GM12873 (cell line): ENCODE measurements at regions not wholly inside any gene's neighbourhood (a gene's known extent, or its start where the extent isn't known, plus 50 kb on each side); places are given as distances from the start of the nearest gene placed in this dataset.

Experiments used
- TF ChIP-seq, protein P1 (sequence below): IDR thresholded peaks from 2 replicates; pipeline ENCODE4 v1.5.1; 2012; ENCODE audit warnings: low read depth, mild to moderate bottlenecking, moderate library complexity, low read length, control low read depth; ENCODE audit not compliant: insufficient read depth; ENCODE audit errors: missing control alignments

DNA sequence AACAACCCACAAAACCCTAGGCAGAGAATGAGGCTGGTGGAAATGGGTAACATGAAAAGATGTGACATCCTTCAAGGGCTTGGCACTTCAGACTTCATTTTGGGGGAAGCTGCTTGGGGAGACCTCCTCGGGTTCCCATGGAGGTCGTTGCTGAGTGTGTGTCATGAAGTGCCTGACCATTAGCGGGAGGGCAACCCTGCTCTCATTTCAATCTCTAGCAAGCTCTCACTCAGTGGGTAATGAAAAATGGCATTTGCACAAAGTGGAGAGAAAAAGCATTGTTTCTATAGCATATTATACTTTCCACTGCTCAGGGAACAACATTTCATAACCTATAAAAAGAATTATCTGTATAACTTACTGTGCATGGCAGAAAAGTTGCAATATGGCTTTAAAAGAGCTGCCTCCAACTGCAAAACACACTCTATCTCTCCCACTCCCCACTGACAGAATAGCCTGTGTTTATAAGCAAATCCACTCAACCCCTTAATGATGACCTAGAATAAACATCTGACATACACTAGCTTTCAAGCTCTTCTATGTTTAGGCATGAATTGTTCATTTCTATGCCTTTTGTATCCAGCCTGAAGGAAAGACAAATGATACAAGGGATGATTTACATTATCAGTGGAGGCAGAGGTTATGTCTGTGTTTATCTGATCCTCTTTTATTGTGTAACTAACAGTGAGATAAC is 357.2 kb downstream of the ZSWIM6 start:
- TF ChIP-seq, protein P1, sequence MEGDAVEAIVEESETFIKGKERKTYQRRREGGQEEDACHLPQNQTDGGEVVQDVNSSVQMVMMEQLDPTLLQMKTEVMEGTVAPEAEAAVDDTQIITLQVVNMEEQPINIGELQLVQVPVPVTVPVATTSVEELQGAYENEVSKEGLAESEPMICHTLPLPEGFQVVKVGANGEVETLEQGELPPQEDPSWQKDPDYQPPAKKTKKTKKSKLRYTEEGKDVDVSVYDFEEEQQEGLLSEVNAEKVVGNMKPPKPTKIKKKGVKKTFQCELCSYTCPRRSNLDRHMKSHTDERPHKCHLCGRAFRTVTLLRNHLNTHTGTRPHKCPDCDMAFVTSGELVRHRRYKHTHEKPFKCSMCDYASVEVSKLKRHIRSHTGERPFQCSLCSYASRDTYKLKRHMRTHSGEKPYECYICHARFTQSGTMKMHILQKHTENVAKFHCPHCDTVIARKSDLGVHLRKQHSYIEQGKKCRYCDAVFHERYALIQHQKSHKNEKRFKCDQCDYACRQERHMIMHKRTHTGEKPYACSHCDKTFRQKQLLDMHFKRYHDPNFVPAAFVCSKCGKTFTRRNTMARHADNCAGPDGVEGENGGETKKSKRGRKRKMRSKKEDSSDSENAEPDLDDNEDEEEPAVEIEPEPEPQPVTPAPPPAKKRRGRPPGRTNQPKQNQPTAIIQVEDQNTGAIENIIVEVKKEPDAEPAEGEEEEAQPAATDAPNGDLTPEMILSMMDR, result no peak

- TF ChIP-seq, protein P1, result no peak
Observed at GRCh38 chr5:61697809-61698558, 365.9 kb downstream of the ZSWIM6 start.

DNA sequence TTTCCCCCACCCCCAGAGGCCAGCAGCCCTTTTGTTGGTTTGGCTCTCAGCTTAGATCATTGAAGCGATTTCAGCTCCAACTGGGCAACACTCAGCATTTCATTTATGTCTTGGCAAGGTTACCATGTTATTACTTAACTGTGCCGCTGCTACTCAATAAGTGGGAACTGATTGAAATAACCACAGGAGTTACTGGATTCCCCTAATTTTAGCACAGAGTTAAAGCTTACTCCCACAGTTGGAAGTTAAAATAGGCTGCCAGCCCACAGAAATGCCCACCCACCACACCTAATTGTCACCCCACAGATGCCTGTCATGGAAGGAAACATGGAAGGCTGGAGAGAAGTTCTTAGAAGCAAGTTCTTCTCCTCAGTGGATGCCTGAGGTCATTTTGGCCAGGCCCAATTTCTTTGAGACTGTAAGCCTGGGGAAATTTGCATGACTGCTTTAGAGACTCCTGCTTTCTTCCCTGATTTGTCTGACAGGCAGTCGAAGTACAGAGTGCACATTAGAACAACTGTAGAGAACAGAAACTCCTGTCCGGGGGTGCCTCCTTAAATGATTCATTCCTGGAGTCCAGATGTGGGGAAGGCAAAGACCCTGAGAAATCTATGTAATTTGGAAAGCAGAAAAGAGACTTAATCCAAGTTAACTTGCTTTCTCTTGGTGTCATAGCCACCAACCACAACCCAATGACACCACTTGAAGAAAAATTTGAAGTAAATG is 370.0 kb downstream of the ZSWIM6 start:
- TF ChIP-seq, protein P1, result no peak

- TF ChIP-seq, protein P1, result no peak
Observed at GRCh38 chr5:61702784-61703183, 370.7 kb downstream of the ZSWIM6 start.

DNA sequence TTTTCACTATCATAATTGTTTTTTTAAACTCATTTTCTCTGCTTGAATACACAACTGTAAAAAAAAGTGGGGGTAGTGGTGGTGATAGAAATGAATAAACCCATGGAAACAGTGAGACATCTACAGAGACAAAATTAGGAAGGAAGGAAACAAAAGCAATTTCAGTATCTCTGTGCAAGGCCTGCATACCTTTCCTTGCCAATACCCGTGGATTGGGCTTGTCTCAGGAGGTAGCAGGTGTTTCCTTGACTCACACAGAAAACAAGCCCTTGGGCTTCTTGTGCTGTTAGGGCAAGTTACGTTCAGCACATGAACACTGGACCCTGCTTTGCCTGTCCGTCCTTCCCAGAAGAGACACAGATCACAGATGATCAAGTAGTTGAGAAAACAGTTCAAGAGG is 372.2 kb downstream of the ZSWIM6 start:
- TF ChIP-seq, protein P1, result no peak

- TF ChIP-seq, protein P1, result no peak
Observed at GRCh38 chr5:61706751-61707150, 374.7 kb downstream of the ZSWIM6 start.

- TF ChIP-seq, protein P1, result no peak
Observed at GRCh38 chr5:61719124-61719523, 387.1 kb downstream of the ZSWIM6 start.
